GM21367 (cell line): ENCODE measurements at regions not wholly inside any gene's neighbourhood (a gene's known extent, or its start where the extent isn't known, plus 50 kb on each side); places are given as distances from the start of the nearest gene placed in this dataset.

ENCODE experiments used
- ATAC-seq: cut with Tn5 transposase; IDR thresholded peaks from one replicate; pipeline ENCODE4 v1.9.1; 2021; ENCODE audit not compliant: unreplicated experiment

DNA sequence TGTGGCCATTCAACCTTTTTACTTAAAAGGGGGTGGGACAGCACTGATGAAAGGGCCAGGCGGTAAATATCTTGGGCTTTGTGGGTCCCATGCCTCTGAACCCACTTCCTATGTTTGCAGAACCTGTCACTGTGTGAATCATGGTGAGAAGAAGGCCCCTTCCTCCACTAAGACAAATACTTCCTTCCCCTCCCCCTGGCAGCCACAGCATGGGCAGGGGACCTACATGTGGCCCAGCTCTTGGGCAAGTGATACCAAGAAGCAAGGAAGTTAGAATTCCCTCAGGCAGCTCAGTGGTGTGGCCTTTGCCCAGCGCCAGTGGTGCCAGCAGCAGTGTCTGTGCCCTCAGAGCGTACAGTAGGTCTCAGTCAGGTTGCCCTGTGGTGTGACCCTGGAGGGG is 168.6 kb downstream of the TRIM33 start:
- ATAC-seq: no peak

DNA sequence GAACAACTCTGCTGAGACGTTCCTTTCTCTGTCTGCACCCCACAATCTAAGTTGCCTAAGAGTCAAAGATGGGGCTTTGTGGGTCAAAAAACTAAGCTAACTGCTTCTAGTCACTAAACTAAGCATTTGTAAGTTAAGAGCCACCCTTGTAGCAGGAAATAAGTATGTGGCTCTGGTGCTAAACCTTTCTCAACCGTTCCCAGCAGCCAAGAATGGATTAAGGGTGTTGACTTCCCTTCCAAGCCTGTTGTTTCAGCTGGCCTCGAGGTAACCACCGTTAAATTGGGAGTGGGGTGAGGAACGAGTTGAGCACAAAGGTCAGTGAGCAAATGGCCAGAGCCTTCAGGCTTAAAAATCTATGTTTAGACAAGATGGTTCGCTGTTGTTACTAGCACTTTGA is 169.1 kb downstream of the TRIM33 start:
- ATAC-seq: no peak

DNA sequence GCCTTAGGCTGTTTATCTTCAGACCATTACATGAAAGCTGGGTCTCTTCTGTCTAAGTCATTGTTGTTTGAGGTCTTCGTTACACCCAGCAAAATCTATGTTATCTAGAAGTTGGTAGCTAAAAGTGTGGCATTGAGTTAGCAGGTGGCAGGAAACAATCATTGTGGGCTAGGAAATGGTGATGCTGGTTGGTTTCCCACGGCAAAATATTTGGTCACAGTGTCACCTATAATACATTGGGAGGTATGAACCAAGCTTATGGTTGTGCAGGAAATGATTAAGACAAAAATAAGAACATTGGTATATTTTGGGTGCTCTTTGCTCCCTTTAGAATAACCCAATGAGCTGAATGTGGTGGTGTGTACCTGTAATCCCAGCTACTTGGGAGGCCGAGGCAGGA is 169.7 kb downstream of the TRIM33 start:
- ATAC-seq: no peak

DNA sequence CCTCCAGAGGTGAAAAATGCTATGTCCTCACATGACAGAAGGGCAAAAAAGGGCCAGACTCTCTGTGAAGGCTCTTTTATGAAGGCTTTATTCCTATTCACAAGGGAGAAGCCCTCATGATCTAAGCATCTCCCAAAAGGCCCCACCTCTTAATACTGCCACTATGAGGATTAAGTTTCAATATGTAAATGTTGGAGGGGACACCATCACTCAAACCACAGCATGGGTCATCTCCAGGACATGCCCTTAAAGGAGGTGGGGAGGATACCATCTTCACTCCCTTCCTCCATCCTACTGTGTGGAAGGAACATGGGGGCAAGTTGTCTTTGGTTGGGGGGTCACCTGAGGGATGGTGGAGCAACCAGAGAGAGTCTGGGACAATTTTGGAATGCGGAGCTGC is 170.1 kb downstream of the TRIM33 start:
- ATAC-seq: no peak

DNA sequence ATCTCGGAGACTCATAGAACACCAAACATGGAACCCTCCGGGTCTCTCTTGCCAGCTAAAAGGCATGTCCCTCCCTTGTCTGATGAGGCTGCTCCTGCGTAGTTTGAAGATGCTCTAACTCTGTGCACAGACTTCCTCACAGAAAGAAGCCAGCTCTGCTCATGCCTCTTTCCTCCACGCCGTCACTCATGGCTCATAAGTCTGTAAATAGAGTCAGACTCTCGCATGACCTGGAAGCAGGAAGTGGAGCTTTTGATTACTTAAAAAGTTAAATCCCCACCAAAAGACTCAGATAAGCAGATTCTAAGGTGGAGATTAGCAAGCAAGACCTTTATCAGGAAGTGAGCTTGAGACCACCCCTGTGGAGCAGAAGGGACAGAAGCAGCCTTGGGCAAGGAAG is 171.6 kb downstream of the TRIM33 start:
- no peak for ATAC-seq

DNA sequence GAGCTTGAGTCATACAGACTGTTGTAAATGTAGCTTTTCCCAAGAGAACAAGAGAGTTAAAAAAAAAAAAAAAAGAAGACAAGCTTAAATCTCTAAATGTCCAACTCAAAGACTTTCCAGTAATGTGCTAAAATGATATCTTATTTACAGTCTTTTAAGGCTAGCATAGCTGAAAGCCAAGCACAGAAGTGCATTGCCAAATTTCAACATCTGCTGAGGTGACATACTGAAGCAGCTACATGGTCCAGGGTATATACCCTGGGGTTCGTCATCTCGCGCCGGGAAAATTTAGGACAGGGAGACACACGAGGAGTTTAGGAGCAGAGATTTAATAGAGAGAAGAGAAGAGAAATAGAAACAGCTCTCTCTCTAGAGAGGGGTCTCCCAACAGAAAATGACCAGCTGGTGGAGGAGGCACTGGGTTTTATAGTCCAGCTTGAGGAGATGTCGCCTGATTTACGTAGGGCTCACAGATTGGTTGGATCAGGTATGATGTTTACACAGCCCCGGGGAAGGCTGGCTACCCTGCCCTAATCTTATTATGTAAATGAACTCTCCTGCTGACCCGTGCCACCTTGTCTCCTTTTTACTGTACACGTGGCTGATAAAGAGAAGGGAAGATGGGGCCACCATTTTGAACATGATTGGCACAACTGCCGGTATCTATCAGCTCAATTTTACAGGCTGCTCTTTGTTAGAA is 172.7 kb downstream of the TRIM33 start:
- no peak for ATAC-seq

DNA sequence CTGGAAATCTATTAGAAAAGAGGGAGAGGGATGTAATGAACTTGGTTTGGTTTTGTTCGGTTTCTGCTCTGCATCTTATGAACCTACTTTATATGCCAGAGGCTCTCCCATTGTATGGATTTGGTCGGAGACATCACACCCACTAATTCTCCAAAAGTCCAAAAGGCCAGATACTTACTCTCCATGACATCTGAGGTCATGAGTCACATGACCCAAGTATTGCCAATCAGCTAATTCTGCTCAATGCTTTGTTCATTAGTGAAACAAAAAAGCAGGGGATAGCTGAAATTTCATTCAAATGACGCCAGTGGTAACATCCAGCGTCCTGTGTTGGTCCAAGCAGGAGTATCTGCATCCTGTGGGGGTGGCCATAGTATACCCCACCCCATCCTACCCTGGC is 173.6 kb downstream of the TRIM33 start:
- no peak for ATAC-seq

DNA sequence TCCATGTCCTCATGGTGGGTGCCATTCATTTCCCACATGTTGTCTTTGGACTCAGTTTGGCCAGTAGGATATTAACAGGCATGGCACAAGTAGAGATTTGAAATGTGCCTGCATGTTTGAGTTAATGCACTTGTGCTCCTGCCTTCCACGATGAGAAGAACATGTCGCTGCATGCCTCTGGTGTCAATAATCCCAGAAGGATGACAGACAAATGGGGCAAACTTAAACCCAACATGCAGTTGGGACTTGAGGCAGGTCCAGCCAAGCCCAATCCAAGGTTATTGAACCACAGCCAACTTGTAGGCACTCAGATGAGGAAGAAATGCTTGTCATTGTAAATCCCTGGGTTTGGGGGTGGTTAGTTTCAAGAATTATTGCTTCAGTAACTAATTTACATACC is 174.6 kb downstream of the TRIM33 start:
- ATAC-seq: no peak

DNA sequence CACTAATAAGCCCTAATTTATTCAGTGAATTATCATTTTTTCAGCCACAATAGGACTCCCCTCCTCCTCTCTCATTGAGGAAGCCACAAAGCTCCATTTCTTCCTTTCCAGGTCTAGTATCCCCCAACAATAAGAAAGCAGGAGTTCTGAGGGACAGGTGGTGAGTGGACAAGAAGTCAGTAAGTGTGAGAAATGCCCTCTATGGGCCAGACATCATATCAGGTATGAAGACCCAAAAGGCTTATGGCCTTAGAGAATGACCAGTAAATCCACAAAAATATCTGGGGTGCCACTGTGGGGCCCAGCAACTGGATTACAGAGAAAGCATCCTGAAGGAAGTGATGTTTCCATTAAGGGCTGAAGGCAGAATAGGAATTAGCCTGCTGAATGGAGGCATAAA is 175.7 kb downstream of the TRIM33 start:
- ATAC-seq: no peak

DNA sequence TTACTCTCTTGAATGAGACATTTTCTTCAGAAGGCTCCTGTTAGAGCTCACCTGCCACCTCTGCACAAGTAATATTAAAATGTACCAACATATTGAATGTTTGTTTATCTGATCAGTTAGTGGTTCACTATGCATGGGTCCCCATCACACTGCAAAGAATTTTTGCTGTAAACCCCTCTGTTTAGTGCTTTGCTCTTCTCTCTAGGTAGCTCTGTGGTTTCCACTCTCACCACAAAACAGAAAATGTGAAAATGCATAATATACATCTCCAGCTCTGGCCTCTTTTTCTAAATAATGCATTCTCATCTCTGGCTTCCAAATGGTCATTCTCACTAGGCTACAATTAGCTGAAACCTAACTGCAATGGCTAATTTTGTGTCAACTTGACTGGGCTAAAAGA is 176.7 kb downstream of the TRIM33 start:
- ATAC-seq: no peak

DNA sequence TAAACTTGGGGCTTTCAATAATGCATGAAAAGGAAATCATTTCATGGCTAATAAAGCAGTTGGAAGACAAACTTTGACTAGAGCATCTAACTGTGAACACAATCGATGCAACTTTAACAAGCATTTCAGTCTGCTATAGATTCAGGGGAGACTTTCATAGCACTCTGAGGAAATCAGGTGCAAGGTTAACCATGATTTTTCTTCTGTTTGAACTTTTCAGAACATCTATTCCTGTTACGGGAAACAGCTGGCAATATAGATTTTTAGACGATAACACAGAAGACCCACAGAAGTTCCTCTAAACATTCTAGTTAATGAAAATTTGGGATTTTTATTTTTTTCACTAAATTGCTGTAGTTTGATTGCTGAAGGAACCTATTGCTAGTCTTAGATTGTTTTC is 177.3 kb downstream of the TRIM33 start:
- no peak for ATAC-seq

DNA sequence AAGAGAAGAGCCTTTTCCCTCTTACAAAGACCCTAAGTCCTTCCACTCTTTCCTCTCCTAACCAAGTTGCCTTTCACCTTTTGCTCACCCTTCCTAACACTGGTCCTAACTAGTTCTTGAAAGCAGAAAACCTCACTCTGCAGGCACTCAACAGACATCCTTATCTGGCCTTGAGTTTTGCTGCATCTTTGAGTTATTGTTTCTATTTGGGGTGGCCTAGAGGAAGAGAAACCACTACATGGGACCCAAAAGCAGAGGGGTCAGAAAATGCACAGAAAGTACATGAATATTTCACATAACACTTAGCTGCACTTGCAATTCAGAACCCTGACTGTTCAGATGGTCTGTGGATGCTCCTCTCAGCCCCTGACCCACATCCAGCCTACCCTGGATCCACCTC is 178.3 kb upstream of the SYT6 start:
- ATAC-seq: no peak

DNA sequence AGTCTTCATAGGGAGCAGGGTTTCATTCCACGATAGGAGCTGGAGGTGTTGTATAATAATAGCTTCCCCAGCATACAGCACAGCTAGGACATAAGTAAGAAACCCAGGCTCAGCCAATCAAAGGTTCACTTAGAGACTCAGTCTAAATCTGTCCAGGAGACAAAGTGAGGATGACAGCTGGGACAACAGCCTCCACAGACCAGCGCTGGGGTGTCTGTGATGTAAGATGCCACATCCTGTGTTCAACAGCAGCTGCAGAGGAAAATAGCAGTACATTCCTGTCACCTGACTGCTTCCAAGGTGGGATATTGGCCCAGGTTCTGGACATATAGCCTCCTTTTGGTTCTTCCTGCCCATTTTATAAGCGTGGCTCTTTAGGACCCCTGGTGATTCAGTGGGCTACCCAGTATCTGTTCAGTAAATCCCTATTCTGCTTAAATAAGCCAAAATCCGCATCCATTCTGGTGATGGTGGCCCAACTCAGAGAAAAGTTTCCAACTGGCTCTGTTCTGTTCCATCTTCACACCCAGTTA is 176.8 kb upstream of the SYT6 start:
- ATAC-seq: no peak

DNA sequence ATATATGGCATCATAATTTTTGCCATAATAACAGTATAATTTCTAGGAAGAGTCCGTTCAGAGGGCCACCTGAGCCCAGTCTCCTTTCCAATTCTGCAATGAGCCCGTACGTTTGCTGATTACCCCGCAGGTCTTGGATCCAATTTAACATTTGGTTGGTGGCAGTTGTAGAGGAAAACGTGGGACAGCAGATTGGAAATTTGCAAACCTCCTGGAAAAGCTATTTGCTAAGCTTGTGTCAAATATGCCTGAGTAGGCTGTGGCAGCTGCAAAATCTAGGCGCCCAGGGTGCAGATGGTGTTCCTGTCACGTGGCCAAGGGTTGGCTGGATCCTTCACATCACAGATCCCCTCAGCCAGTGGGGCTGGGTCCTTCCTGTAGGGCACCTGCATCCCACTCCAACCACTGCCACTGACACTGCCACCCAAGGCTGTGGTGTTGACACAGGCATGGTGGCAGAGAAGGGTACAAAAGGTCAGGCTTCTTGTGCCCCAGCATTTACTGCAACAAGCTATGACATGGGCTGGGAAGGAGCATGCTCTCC is 174.8 kb upstream of the SYT6 start:
- ATAC-seq: no peak

DNA sequence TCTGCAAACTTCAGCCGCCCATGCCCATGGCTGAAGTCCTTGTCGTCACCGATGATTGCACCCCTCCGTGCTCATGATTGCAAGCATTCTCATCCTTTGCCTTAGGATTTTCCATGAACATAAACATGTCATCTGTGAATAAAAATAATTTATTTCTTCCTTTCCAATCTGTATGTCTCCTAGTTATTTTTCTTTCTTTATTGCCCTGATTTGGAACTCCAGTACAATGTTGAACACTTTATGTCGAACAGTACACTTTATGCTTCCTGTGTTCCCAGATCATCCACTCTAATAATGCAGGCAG is 170.9 kb upstream of the SYT6 start:
- no peak for ATAC-seq

DNA sequence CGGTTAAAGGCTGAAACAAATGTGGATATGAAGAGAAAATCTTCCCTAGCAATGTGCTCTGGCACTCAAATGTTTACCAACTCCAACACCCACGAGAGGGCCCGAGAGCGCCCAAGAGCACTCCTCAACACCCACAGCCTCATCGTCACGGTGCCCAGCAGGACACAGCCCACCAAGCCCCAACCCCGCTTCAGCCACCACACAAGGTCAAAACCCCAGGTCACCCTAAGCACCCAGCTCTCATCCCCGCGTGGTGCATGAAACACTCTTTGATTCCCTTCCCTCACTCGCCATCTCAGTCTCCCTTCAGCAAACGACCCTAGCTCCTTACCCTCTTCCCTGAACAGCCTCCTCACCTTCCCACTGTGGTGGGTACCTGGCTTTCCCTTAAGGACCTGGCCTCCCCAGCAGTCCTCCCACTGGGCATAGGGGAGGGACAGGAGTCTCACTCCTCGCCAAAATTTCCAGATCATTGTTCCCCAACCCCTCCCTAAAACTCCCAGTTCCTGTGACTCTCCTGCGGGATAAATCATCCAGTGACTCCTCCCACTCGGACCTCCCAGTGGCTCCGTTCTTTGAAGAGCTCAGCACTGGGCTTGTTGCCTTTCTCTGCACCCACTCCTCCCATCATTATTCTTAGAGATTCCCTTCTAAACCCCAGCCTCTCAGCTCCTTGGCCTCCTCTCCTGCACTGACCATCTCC is 170.4 kb upstream of the SYT6 start:
- ATAC-seq: no peak

DNA sequence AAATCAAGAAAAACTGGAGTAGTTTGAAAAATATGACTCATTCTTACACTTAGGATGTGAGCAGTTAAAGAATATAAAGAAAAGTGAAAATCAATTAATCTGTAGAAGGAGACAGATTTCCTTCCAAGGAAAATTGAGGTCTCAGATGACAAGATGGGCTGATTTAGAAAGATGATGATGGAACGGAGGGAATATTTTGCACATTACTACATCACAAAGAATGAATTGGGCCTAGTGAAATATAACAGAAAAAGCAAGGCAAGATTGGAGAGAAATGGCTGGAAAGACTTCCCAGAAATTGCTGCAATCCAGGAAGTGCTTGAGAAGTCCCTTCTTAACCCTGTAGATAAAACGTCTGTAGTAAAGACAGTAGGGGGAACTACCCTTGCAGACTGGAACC is 169.1 kb upstream of the SYT6 start:
- no peak for ATAC-seq

DNA sequence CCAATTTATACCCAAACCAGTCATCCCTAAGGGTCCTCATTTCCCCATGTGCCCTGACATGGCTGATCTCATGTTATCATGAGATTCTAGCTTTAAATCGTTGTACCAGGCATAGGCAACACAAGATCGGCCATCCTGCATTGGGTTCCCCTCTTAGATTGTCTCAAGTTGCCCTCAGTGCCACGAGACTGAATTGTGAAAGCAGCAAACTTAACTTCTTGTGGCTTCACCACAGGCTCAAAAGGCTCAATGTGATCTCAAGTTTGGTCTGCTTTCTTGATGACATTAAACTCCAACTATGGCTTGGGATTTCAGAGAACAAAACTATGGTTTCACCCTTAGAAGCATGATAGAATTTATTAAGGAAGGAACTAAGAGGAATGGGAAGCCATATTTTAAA is 168.5 kb upstream of the SYT6 start:
- ATAC-seq: no peak

DNA sequence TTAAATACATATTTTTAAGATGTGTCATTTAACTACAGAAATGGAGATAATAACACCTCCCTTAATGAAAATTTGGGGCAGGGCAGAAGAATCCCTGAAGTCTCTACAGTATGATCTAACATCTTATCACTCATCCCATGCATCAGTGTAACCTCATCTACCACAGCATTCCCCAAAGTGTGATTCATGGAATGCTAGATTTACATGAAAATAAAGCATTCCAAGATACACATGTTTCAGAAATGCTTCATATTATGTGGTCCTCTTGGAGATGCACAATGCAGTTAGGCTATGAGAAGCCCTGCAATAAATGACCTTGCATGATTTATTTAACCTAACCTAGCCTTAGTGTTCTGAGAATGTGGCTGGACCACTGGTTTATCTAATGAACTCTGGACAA is 166.9 kb upstream of the SYT6 start:
- ATAC-seq: no peak

DNA sequence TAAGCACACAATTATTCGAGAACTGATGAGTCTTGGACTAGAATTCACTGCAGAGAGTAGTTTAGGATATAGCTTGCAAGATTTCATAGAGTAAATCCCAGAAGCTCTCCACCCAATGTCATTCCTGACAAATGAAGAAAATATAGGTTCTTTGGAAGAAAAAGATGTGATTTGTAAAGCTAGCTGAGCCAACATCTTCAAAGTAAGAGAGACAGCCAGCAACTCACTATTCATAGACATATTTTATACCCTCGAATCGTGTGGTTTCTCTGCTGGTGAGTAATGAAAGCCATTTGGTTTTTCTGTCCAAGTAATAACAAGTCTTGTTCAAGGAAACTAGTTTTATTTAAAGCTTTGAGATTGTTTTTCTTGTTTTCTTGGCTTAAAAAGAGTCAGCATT is 165.7 kb upstream of the SYT6 start:
- no peak for ATAC-seq

DNA sequence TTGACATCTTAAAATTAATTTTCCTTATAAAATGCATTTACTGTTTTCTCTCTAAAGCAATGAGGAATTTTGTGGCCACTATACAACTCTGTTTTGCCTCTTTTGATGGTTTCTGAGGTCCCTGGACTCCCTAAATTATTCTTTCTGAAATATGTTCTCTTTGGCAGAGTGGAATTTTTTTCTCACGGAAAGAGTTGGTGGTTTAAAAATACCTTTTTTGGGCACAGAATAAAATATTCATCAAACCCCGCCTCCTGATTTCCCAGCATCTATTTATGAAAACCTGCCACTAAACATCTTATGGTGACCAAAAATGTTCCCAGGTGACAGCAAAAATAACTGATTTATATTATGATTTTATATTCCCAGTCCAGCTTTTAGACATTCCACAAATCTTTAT is 165.3 kb upstream of the SYT6 start:
- no peak for ATAC-seq

DNA sequence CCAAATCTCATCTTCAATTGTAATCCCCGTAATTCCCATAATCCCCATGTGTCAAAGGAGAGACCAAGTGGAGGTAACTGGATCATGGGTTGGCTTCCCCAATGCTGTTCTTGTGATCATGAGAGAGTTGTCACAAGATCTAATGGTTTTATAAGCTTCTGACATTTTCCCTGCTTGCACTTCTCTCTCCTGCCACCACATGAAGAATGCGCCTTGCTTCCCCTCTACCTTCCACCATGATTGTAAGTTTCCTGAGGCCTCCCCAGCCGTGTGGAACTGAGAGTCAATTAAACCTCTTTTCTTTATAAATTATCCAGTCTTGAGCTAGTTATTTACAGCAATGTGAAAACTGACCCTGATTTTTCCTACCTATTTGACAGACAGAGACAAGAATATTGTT is 162.5 kb upstream of the SYT6 start:
- ATAC-seq: no peak

DNA sequence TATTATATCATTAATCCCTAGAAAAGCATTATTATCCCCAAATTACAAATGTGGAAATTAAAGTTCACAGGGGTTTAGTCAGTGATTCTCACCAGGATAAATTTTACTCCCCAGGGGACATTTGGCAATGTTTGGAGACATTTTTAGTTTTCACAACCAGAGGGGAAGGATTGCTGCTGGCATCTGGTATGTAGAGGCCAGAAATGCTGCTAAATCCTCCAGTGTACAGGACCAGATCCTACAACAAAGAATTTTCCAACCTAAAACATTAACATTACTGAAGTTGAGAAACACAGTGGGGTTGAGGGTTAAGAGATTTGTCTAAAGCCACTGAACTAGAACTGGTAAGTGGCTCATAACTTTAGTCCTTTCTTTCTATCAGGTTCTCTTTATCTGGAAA is 162.0 kb upstream of the SYT6 start:
- no peak for ATAC-seq
